SK-N-SH (cell line): ENCODE measurements at regions not wholly inside any gene's neighbourhood (a gene's known extent, or its start where the extent isn't known, plus 50 kb on each side); places are given as distances from the start of the nearest gene placed in this dataset.

Source experiments
- CTCF ChIA-PET: fragments of 300-600, 350-600 bp; formaldehyde crosslinking; extraction: SDS; loops from one replicate; lab custom pipeline; 2021; lab: Yijun Ruan, JAX
- POLR2A ChIA-PET: fragments of 350-600 bp; sonication (Branson Sonifier 250); formaldehyde crosslinking; extraction: SDS; loops from one replicate; lab custom pipeline; 2020; ENCODE audit warnings: antibody characterized with exemption, inconsistent platforms; lab: Yijun Ruan, JAX
- DNase-seq: peaks from one replicate; pipeline ENCODE4 v3.0.0; 2012
- H2AFZ ChIP-seq: fragments of 200-600 bp; sonication (generic); 2 replicates; pipeline ENCODE4 v1.8.1; 2016; ENCODE audit warnings: antibody characterized with exemption, mild to moderate bottlenecking, low read depth
- H3F3A ChIP-seq: fragments of 200-600 bp; sonication (generic); replicated peaks from 2 replicates; pipeline ENCODE3; 2016; ENCODE audit warnings: antibody characterized with exemption, mild to moderate bottlenecking; ENCODE audit not compliant: insufficient read depth
- H3K27ac ChIP-seq, 2 experiments: fragments of 200-500 bp in 1 of 2; fragments of 200-600 bp in 1 of 2; sonication (Bioruptor generic) in 1 of 2; sonication (generic), shearing (Covaris generic) in 1 of 2; 2 replicates each; pipeline versions ENCODE4 v1.5.1 to v1.6.1; 2014 to 2016; ENCODE audit warnings: low read depth in 2 of 2, inconsistent platforms in 1 of 2, low read length in 1 of 2, mild to moderate bottlenecking in 1 of 2, mixed read lengths in 1 of 2
- H3K27me3 ChIP-seq: fragments of 200-600 bp; sonication (generic), shearing (Covaris generic); 2 replicates; pipeline ENCODE4 v1.6.1; 2016; ENCODE audit warnings: mixed run types; ENCODE audit not compliant: insufficient read depth
- H3K36me3 ChIP-seq, 2 experiments: fragments of 200-500 bp in 1 of 2; fragments of 200-600 bp in 1 of 2; sonication (Bioruptor generic) in 1 of 2; sonication (generic) in 1 of 2; replicated peaks in 1 of 2; 2 replicates each; pipeline versions ENCODE3 to v1.5.1; 2014 to 2016; ENCODE audit warnings: low read length in 1 of 2, mild to moderate bottlenecking in 1 of 2; ENCODE audit not compliant: insufficient read depth in 2 of 2, control insufficient read depth in 1 of 2
- H3K4me1 ChIP-seq, 2 experiments: fragments of 200-500 bp in 1 of 2; fragments of 200-600 bp in 1 of 2; sonication (Bioruptor generic) in 1 of 2; sonication (generic), shearing (Covaris generic) in 1 of 2; 2 replicates each; pipeline versions ENCODE4 v1.5.1 to v1.6.1; 2014 to 2016; ENCODE audit warnings: low read depth in 1 of 2, low read length in 1 of 2, mixed run types in 1 of 2; ENCODE audit not compliant: insufficient read depth in 2 of 2, control insufficient read depth in 1 of 2
- H3K4me2 ChIP-seq: fragments of 200-600 bp; sonication (generic), shearing (Covaris generic); 2 replicates; pipeline ENCODE4 v1.6.1; 2017; ENCODE audit warnings: mixed run types
- H3K4me3 ChIP-seq, 2 experiments: fragments of 200-500 bp in 1 of 2; fragments of 200-600 bp in 1 of 2; sonication (Bioruptor generic) in 1 of 2; sonication (generic), shearing (Covaris generic) in 1 of 2; 2 replicates each; pipeline versions ENCODE4 v1.5.1 to v1.8.1; 2014 to 2016; ENCODE audit warnings: low read depth in 2 of 2, inconsistent platforms in 1 of 2, low read length in 1 of 2, mild to moderate bottlenecking in 1 of 2, mixed read lengths in 1 of 2, moderate library complexity in 1 of 2
- H3K79me2 ChIP-seq: fragments of 200-600 bp; sonication (generic); 2 replicates; pipeline ENCODE4 v1.8.1; 2017; ENCODE audit warnings: mild to moderate bottlenecking; ENCODE audit not compliant: insufficient read depth
- H3K9ac ChIP-seq: fragments of 200-600 bp; sonication (generic); 2 replicates; pipeline ENCODE4 v1.6.1; 2017; ENCODE audit warnings: mixed run types
- H3K9me2 ChIP-seq: fragments of 200-600 bp; sonication (generic); 2 replicates; pipeline ENCODE4 v1.6.1; 2017; ENCODE audit warnings: mixed run types
- H3K9me3 ChIP-seq: fragments of 200-600 bp; sonication (generic); 2 replicates; pipeline ENCODE4 v1.6.1; 2017; ENCODE audit warnings: mixed run types, mild to moderate bottlenecking, moderate library complexity
- H4K20me1 ChIP-seq: fragments of 200-600 bp; sonication (generic); 2 replicates; pipeline ENCODE4 v1.6.1; 2017; ENCODE audit warnings: mild to moderate bottlenecking, mixed run types; ENCODE audit not compliant: insufficient read depth
- CTCF ChIP-seq: fragments of 200-600 bp; sonication (generic); IDR thresholded peaks from 2 replicates; pipeline ENCODE4 v1.6.1; 2017; ENCODE audit warnings: antibody characterized with exemption, mild to moderate bottlenecking, moderate library complexity
- EP300 ChIP-seq, 2 experiments: IDR thresholded peaks; 2 replicates each; pipeline versions ENCODE4 v1.4.0 to v1.6.1; 2012; ENCODE audit warnings: borderline replicate concordance in 1 of 2, low read depth in 1 of 2, low read length in 1 of 2
- EZH2phosphoT487 ChIP-seq: fragments of 200-600 bp; sonication (generic); IDR thresholded peaks from 2 replicates; pipeline ENCODE4 v1.6.1; 2017; ENCODE audit warnings: low read depth, mixed run types, mild to moderate bottlenecking, antibody characterized with exemption, moderate library complexity, borderline replicate concordance
- FOSL2 ChIP-seq: IDR thresholded peaks from 2 replicates; pipeline ENCODE4 v1.4.0; 2012; ENCODE audit warnings: low read depth, mild to moderate bottlenecking, moderate library complexity, borderline replicate concordance
- FOXJ3 ChIP-seq: sonication (generic); formaldehyde crosslinking; IDR thresholded peaks from 2 replicates; pipeline ENCODE4 v1.5.1; 2020; ENCODE audit warnings: mild to moderate bottlenecking, missing genetic modification reagents
- GABPA ChIP-seq: IDR thresholded peaks from 2 replicates; pipeline ENCODE4 v1.4.0; 2012; ENCODE audit warnings: low read depth, mild to moderate bottlenecking
- IRF3 ChIP-seq: fragments of 150-350 bp; IDR thresholded peaks from 2 replicates; pipeline ENCODE4 v1.6.1; 2016; ENCODE audit warnings: mild to moderate bottlenecking, low read depth, low read length
- JUND ChIP-seq: IDR thresholded peaks from 2 replicates; pipeline ENCODE4 v1.4.0; 2012
- PBX3 ChIP-seq: IDR thresholded peaks from 2 replicates; pipeline ENCODE4; 2012
- POLR2AphosphoS5 ChIP-seq: IDR thresholded peaks from 2 replicates; pipeline ENCODE4 v1.6.1; 2012; ENCODE audit warnings: low read depth, low read length
- RAD21 ChIP-seq: IDR thresholded peaks from 2 replicates; pipeline ENCODE4 v1.6.1; 2012; ENCODE audit warnings: mild to moderate bottlenecking, low read length
- REST ChIP-seq: IDR thresholded peaks from 2 replicates; pipeline ENCODE4 v1.6.1; 2012; ENCODE audit warnings: mild to moderate bottlenecking, low read depth, low read length, moderate library complexity
- RFX5 ChIP-seq: IDR thresholded peaks from 2 replicates; pipeline ENCODE4 v1.6.1; 2012; ENCODE audit warnings: mild to moderate bottlenecking, improper control_type of control experiment, low read length
- SIN3A ChIP-seq: IDR thresholded peaks from 2 replicates; pipeline ENCODE4 v1.6.1; 2012; ENCODE audit warnings: low read depth, mild to moderate bottlenecking, low read length, moderate library complexity, borderline replicate concordance
- SMC3 ChIP-seq: IDR thresholded peaks from 2 replicates; pipeline ENCODE4 v1.6.1; 2012; ENCODE audit warnings: low read depth, low read length, improper control_type of control experiment
- TAF1 ChIP-seq: IDR thresholded peaks from 2 replicates; pipeline ENCODE4 v1.6.1; 2012; ENCODE audit warnings: low read depth, mild to moderate bottlenecking, low read length, moderate library complexity, borderline replicate concordance
- TCF12 ChIP-seq: IDR thresholded peaks from 2 replicates; pipeline ENCODE4 v1.4.0; 2012
- TEAD4 ChIP-seq: IDR thresholded peaks from 2 replicates; pipeline ENCODE4 v1.4.0; 2012; ENCODE audit warnings: mild to moderate bottlenecking, borderline replicate concordance; ENCODE audit not compliant: insufficient read depth
- USF2 ChIP-seq: fragments of 150-350 bp; IDR thresholded peaks from 2 replicates; pipeline ENCODE4 v1.6.1; 2017; ENCODE audit warnings: antibody characterized with exemption, low read length, low read depth, borderline replicate concordance

GRCh38 chr14:38420048-38420447 is 164.2 kb upstream of the CLEC14A start:
- no peaks in the 10 kb centered on the region for H3K9me2 ChIP-seq
- POLR2A ChIA-PET: no interaction called here
- no peak for DNase-seq
- TF ChIP-seq POLR2AphosphoS5 (no peak), IRF3 (no peak), CTCF (no peak), RFX5 (no peak), JUND (no peak), TCF12 (no peak), RAD21 (no peak), FOSL2 (no peak), PBX3 (no peak), SIN3A (no peak), REST (no peak), GABPA (no peak), EP300 (IDR thresholded peaks at IDR 0.05; ENCODE audit: borderline replicate concordance in 1 of 2, low read depth in 1 of 2, low read length in 1 of 2) (no peak), USF2 (no peak), SMC3 (no peak), TEAD4 (no peak), TAF1 (no peak), FOXJ3 (no peak), EZH2phosphoT487 (no peak)
- no peak overlapping the region for H3K4me3 ChIP-seq
- no peaks in the 10 kb centered on the region for H4K20me1 ChIP-seq
- no peaks in the 10 kb centered on the region for H3K27me3 ChIP-seq
- H3K4me2 ChIP-seq: peak overlapping the region; percentile 28; the same call in 1 of the 2 replicates
- CTCF ChIA-PET: no interaction called here
- no peaks in the 10 kb centered on the region for H3F3A ChIP-seq
- H3K79me2 ChIP-seq: no peaks in the 10 kb centered on the region
- no peak overlapping the region for H3K9ac ChIP-seq
- H3K4me1 ChIP-seq: no peaks in the 10 kb centered on the region
- peak overlapping the region; percentile 70; the same call in 1 of the 2 replicates for H2AFZ ChIP-seq
- no peak overlapping the region for H3K27ac ChIP-seq
- no peaks in the 10 kb centered on the region for H3K36me3 ChIP-seq
- no peaks in the 10 kb centered on the region for H3K9me3 ChIP-seq
